ENCODE measurements at regions not wholly inside any gene's neighbourhood (a gene's known extent, or its start where the extent isn't known, plus 50 kb on each side); places are given as distances from the start of the nearest gene placed in this dataset.

- TF ChIP-seq, protein P1, sequence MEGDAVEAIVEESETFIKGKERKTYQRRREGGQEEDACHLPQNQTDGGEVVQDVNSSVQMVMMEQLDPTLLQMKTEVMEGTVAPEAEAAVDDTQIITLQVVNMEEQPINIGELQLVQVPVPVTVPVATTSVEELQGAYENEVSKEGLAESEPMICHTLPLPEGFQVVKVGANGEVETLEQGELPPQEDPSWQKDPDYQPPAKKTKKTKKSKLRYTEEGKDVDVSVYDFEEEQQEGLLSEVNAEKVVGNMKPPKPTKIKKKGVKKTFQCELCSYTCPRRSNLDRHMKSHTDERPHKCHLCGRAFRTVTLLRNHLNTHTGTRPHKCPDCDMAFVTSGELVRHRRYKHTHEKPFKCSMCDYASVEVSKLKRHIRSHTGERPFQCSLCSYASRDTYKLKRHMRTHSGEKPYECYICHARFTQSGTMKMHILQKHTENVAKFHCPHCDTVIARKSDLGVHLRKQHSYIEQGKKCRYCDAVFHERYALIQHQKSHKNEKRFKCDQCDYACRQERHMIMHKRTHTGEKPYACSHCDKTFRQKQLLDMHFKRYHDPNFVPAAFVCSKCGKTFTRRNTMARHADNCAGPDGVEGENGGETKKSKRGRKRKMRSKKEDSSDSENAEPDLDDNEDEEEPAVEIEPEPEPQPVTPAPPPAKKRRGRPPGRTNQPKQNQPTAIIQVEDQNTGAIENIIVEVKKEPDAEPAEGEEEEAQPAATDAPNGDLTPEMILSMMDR (conservative IDR thresholded peaks at IDR 0.05 in 1 of 2, IDR thresholded peaks at IDR 0.05 in 1 of 2; ENCODE audit: low read depth in 1 of 2, low read length in 2 of 2): no peak
- TF ChIP-seq EZH2 (IDR thresholded peaks at IDR 0.05; ENCODE audit: low read length, missing control alignments): no peak
These were observed 113.0 kb downstream of the BEGAIN start for GRCh38 chr14:100474196-100474595.

Measured in fibroblast of lung (primary cell).